GM18868 (cell line): ENCODE measurements at regions not wholly inside any gene's neighbourhood (a gene's known extent, or its start where the extent isn't known, plus 50 kb on each side); places are given as distances from the start of the nearest gene placed in this dataset.
"Not testable (repeated sequence)": the region's sequence is repeated elsewhere in the genome, so short reads cannot be mapped to it uniquely, and the experiment has no call there.

Experiments used
- ATAC-seq: cut with Tn5 transposase; IDR thresholded peaks from one replicate; pipeline ENCODE4 v1.9.1; 2021; ENCODE audit warnings: mild to moderate bottlenecking, moderate library complexity; ENCODE audit not compliant: unreplicated experiment

DNA sequence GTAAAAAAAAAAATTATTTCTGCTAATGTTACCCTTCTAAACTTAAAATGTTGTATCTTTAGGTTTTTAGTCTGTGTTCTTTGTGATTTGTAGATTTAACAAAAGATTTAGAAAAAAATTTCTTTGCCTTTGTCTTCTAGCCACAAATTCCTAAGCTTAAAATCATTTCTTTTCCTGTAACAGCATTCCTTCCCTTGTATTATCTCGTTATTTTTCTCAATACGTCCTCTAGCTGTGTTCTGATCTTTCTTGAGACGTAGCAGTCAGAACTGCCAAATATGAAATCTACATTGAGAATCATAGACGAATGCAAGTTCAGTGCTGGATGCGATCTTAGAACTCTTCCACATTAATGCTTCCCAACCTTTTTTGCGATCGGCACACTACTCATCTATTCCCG lies 283.1 kb downstream of the UTRN start:
- no peak for ATAC-seq

DNA sequence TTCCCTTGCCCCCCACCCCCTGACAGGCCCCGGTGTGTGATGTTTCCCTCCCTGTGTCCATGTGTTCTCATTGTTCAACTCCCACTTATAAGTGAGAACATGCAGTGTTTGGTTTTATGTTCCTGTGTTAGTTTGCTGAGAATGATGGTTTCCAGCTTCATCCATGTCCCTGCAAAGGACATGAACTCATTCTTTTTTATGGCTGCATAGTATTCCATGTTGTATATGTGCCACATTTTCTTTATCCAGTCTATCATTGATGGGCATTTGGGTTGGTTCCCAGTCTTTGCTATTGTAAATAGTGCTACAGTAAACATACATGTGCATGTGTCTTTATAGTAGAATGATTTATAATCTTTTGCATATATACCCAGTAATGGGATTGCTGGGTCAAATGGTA lies 287.4 kb downstream of the UTRN start:
- not testable (repeated sequence) for ATAC-seq

DNA sequence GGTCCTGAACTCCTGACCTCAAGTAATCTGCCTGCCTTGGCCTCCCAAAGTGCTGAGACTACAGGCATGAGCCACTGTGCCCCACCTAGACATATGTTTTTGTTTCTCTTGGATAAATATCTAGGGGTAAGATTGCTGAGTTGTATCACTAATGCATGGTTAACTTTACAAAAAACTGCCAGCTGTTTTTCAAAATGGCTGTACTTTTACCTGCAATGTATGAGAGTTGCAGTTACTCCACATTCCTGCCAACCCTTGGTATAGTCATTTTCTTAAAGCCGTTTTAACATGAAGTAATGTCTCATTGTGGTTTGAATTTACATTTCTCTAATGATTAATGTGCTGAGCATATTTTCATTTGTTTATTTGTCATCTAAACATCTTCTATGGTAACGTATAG lies 289.7 kb downstream of the UTRN start:
- ATAC-seq, result no peak

DNA sequence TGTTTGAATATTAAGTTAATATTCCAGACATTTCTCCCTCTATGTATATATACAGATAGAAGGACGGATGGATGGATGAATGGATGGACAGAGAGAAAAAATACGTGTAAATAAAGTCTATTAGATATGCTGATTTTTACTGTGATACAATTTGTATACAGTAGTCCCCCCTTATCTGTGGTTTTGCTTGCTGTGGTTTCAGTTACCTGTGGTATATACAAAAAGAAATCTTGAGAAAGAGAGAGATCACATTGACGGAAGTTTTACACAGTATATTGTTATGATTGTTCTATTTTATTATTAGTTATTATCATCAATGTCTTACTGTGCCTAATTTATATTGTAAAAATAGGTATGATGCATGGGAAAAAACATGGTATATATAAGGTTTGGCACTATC lies 290.2 kb downstream of the UTRN start:
- no peak for ATAC-seq

DNA sequence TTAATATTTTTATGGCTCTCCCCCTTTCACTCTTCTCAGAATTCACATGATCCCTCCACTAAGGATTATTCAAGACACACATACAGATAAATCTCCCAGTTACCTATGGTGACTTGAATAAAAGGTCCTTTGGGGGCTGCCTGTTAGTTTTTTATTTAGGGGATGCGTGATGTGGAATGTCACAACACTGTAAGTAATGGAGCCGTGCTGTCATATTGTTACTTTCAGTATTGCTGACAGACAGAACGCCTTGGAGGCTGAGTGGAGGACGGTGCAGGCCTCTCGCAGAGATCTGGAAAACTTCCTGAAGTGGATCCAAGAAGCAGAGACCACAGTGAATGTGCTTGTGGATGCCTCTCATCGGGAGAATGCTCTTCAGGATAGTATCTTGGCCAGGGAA lies 291.7 kb downstream of the UTRN start:
- no peak for ATAC-seq

DNA sequence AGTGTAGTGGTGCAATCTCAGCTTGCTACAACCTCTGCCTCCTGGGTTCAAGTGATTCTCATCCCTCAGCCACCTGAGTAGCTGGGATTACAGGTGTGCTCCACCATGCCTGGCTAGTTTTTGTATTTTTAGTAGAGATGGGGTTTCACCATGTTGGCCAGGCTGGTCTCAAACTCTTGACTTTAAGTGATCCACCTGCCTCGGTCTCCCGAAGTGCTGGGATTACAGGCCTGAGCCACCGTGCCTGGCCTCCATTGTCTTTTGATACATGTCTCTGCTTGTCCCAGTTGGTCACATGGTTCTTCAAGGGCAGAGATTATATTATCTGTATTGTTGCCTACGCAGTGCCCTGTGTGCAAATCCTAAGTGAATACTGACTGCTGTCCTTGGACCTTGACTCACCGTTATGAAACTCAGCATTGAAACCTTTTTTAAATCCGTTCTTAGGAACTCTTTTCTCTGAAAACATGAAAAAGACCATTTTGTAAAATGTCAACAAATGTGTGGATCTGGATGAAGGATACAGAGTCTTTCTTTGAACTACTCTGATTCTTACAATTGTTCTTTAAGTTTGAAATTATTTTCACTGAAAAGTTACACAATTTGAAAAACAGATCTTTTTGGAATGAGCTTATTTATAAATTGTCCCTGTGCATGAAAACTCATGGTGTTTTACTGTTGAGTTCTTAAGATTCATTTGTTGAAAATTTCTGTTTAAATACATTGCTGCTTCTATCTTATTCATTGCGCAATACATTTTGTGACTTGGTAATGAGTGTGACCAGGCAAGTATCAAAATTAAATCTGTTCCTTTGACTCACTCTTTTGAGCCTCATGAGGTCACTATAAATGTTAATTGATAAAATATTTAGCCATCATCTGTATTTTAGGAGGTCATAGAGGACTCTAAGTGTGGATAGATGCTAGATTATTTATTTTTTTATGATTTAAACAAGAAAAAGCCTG lies 293.5 kb downstream of the UTRN start:
- ATAC-seq, result no peak

DNA sequence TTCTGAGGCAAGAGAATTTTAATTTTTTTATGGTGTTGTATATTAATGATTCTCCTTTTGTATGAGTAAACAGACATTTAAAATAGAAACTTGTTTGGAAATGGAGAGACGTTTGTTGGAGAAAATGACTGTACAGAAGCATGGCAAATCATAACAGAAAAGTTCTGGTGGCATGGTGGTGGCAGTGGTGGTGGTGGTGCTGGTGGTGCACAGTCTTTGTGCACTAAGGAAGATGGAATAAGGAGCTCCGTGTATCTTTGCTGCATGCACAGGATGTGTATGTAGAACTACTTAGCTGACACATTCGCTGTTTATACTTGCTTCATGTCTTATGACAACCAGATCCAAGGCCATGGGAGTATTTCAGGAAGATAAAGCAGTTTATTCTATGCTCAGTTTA lies 294.9 kb downstream of the UTRN start:
- ATAC-seq, result no peak

DNA sequence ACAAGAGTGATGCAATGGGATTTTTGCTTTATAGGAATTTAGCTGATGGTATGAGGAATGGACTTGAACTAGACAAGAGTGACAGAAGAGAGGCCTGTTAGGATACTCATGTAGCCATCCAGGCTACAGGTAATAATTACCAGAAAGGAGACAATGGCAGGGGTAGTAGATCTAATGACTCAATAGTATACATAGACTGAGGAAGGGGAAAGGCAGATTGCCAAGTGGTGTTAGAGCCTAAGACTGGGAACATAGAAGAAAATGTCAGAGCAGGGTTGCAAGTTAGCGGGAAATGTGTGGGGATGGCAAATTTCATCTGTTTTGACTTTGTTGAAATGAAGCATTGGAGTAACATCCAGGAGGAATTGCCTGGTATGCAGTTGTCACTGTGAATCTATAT lies 295.6 kb downstream of the UTRN start:
- ATAC-seq, result no peak

DNA sequence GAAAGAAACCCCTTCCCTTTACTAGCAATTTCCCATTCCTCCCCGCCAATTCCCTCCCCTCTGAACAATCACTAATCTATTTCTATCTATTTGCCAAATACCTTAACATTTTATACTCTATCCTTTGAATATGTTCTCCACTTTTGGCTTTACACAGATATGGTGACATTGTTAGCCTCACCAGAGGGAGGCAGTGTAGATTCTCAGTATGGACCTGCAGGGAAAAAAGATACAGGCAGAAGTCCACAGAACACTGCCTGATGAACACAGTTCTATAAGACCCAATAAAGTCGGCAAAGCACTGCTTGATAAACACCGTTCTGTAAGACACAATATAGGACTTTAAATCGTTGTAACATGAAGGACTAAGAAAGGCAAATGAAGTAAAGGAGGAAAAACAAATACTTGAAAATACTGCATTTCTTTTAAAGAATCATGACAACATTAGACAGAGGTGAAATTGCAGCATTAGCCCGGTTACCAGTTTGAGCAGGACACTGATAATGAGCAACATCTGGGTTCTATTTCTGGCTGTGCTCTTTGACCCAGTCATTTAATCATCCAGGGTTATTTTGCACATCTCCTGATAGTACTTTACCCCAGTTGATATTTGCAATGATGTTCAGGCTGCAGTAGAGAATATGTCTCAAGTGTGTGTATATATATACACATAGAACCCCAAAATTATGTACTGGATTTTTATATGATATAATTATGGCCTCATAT lies 296.8 kb downstream of the UTRN start:
- ATAC-seq, result peak; percentile 30

DNA sequence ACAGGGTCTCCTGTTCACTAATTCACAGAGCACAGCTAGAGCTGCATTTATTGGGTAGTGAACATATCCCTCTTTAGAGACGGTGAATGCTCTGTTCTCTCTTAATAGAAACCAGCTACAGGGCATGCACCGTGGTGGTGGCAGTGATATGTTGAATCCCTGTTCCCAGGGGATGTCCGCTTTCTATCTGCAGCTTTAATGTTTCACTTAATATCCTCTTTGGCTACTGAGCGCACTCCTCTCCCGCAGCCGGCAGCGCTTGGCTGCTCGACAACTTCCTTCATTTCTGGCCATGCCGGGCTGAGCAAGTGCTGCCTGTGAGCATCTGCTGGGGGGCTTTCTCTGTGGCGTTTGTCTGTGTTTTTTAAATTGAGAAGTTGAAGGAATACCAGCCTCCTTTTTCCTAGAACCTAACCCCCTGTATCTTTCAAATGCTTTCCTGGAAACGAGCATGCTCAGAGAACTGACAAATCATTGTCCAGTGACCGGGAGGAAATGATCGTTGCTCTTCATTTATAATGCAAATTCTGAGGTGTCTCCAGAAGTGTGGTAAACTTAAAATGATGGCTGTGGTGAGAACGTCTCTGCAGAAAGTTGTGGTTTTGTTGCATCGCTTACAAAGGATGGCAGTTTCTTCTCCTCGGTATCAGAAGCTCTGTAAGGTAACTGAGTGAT lies 297.9 kb downstream of the UTRN start:
- ATAC-seq, result peak; percentile 89

DNA sequence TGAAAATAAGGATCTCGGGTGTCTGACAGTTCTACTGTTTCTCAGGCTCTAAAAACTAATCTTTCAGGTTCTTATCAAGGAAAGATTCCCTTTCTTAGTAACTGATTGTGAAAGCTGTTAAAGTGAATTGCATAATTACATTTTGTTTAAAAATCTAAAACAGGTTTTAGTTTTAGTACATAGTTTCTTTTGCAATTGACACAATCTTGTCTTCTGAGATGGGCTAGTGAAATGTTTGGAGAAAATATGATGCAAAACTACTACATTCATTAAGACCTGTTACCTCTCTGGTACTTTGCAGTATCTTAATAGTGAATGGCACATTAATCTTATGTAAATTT lies 298.4 kb downstream of the UTRN start:
- no peak for ATAC-seq

DNA sequence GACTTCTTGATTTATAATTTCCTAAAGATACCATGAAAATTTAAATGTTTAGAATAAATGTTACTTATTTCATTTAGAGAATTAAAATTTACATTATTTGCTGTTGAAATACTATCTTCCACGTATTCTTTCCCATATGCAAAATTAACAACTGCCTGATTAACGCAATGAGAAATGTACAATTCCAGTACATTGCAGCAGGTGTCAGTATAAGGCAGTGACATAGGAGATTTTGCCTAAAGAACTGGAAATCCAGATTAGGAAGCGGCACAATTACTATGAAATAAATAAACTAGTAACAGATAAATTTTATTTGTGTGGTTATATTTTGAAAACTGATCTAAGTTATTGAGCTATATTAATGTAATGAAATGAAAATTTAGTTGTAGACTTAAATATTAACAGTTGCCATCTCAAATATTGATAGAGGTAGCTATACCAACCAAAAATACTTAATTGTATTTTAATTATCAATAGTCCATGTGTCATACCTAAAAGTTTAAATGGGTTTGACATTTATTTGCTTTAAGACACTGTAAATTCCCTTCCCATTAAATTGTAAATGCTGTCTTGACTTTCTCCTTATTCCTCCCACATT lies 300.2 kb downstream of the UTRN start:
- ATAC-seq, result no peak

DNA sequence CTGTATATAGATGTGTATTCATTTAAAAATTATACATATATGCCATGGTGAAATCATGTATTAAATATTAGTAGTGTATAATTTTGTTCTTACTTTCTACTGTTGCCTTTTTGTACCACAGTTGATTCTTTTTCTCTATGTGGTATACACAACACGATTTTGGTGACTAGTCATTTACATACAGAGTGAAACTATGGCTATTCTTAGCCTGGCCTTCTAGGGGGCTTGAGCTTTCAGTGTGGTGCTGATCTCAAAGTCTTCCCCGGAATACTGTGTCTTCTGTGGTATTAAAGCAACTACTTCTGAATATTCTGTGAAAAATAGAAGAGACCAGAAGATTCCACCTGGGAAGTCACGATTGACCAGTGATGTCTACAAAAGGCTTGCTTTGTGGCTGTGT lies 301.9 kb downstream of the UTRN start:
- no peak for ATAC-seq

DNA sequence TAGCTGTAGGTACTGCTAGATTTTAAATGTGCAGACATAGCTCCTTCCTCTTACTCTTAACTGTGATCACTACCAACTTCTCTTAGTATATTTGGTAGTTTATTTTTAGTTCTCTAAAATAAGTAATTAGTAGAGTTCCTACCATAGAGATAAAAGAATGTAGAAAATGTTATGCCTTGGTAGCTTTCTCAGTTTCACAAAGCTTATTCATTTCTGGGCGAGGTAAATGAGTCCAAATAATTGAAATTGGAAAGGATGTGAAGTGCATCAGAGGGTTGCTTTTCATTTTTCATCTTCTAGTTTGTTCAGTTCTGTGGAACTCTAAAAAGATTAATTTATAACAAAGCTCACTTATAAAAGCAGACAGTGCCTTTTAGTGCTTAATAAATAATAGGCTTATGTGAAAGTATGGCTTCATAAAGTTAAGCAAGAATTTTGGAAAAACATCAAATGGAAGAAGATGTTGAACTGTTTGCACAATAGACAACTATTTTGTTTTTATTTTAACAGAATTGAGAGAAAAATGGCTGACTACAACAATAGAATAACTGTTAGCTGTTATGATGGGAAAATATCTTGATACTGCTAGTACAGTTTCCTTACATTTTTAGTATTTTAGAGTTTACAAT lies 303.7 kb downstream of the UTRN start:
- ATAC-seq, result peak; percentile 82

DNA sequence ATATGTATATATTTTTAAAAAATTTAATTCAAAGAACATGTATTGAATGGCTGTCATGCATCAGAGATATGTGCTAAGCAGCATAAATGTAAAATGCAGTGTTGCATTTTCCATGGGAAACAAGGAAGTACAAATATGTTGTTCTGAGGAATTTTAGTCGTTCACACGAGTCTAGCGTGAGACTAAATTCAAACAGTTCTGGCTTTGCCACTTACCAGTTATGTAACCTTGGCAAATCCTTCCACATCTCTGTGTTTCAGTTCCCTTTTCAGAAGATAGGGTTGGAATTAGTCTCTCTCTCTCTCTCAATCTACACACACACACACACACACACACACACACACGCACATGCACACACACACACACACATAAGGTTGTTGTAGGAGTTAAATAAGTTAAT lies 305.4 kb downstream of the UTRN start:
- ATAC-seq, result no peak

DNA sequence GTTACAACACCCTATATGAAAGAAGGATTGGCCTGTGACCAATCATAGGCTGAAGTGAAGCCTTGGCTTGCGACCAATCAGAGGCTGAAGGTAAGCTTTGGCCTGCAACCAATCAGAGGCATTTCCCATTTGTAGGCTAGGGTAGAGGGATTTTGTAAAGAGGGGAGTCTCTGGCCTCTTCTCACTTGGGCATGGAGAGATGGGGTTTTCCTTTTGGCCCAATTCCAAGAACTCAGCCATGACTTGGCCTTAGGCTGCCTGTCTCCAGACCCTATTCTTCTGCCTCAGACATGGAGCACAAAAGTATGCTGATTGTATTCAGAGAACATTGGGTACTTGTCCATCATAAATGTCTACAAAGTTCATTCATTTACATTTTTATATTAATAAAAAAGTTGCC lies 308.3 kb downstream of the UTRN start:
- no peak for ATAC-seq

DNA sequence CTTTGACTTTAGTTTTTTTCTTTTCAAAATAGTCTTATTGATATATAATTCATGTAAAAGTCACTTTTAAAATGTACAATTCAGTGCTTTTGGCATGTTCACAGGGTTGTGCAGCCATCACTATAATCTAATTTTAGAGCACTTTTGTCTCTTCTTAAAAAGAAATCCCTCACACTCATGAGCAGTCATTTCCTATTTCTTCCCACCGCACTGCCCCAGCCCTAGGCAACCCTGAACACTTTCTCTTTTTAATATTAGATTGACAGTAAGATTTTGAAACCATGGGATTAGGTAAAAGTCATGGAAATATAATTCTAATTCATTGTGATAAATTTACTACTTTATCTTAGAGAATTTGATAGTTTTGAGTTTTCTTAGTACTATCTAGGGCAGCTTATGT lies 309.4 kb downstream of the UTRN start:
- ATAC-seq, result no peak

DNA sequence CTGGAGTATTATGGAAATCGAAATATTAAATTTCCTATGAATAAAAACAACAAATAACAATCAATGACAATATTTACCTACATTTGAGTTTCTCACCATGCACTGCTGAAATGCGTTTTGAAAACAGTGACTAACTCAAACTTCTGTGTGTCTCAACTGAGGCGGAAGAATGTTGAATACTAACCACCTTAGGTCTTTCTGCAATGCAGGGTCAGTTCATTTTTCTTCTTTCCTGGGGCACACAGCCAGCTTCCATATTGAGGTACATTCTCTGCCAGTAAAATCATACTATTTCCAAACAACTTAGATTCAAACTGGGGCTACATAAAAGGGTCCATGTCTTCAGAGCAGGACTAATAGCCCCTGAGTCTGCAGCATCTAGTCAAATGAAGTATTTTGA lies 310.1 kb downstream of the UTRN start:
- ATAC-seq, result no peak

DNA sequence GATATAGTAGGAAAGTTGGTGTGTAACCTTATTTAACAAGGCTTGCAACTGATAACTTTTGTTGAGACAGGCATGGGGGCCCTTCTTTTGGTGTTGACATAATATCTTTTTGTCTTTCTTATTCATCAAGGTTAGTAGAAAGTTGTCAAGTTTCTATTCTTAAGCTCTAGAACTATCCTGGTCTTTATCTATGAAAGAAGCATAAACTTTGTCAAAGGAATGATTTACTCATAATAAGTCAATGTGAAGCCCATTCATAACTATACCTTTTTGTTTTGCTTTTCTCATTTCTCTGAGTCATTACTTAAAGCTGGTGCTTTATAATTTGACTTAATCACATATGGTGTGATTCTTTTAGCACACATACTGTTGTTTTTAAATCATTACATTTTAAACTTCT lies 312.4 kb downstream of the UTRN start:
- no peak for ATAC-seq

DNA sequence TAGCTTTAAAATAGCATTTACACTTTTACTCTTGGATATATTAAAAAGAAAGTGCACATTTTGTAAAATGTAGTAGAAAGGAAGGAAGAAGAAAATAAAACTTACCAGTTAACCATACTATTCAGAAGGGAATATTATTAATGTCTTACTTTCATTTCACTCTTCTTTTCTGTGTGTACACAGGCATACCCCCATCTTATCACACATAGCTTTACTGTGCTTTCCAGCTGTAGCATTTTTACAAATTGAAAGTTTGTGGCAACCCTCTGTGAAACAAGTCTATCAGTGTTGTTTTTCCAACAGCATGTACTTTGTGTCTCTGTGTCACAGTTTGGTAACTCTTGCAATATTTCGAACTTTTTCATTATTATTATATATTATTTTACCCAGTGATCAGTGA lies 314.5 kb downstream of the UTRN start:
- no peak for ATAC-seq

DNA sequence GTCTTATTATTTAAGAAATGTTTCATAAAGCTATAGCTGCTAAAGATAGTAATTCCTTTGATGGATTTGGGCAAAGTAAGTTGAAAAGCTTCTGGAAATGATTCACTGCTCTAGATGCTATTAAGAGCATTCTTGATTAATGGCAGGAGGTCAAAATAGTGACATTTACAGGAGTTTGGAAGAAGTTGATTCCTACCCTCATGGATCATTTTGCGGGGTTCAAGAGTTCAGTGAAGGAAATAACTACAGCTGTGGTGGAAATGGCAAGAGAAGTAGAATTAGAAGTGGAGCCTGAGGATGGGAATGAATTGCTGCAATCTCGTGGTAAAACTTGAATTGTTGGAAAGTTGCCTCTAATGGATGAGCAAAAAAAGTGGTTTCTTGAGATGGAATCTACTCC lies 316.1 kb downstream of the UTRN start:
- ATAC-seq, result no peak
